NCI-H524 (cell line): ENCODE measurements at regions not wholly inside any gene's neighbourhood (a gene's known extent, or its start where the extent isn't known, plus 50 kb on each side); places are given as distances from the start of the nearest gene placed in this dataset.

Source experiments
- DNase-seq, 2 experiments: peaks; one replicate each; lab custom pipeline; 2025; lab: John Stamatoyannopoulos, UW

GRCh38 chr7:17234398-17235031, 63.9 kb upstream of the AHR start:
- DNase-seq = no peak

GRCh38 chr7:17236171-17236570, 62.3 kb upstream of the AHR start:
- no peak for DNase-seq

GRCh38 chr7:17236603-17237002, 61.8 kb upstream of the AHR start:
- no peak for DNase-seq

- no peak for DNase-seq
Measured at GRCh38 chr7:17239046-17239445, 59.4 kb upstream of the AHR start.

DNA sequence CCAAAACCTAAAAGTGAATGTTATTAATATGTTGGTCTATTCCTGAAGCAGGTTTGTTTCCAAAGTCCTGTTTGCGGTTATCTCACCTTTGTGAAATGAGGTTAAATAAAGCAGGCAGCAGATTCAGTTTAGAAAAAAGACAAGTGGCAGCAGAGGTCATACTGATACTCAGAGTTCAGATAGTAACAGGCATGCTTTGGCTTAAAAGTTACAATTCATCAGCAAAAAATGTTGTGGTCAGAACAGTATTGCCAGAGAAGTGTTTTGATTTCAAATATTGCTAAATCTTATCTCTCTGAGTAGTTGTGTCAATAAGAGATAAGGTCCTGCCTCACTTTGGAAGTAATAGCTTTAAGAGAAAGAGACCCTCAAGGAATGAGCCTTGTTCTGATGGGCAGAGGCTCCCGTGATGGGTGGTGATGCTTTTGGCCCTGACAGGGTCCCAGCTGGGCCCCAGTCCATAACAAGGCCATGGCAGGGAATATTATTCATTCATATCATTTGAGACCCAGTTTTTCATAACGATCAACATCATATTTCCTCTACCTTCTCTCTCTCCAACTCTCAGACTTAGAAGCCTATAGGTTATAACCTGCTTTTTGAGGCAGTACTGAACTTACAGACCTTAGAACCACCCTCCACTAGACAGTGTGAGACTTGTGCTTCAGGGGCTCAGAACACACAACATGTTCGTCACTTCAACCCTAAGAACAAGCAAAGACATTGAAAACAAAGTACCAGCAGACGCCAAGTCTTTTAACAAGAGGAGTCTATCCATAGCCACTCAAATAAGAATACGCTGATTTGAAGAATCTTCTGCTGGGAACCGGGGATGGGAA, 58.5 kb upstream of the AHR start:
- no peak for DNase-seq

GRCh38 chr7:17242504-17242903, 55.9 kb upstream of the AHR start:
- DNase-seq = no peak

DNA sequence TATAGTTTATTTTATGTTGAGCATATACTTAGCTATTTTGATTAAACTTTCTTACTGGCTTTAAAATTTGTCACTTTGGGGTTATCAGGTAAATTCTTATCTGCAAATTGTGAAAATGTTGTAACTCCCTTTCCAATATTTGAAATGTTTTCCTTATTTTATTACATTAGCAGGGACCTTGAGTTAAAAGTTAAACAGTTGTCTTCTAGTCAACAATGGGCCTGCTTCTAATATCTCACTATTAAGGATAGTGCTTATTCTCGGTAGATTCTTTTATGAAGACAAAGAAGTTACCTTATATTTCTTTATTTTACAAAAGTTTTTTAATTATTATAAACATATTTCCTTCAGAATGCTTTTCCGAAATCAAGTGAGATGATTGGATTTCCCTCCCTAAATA, 53.7 kb upstream of the AHR start:
- no peak for DNase-seq

DNA sequence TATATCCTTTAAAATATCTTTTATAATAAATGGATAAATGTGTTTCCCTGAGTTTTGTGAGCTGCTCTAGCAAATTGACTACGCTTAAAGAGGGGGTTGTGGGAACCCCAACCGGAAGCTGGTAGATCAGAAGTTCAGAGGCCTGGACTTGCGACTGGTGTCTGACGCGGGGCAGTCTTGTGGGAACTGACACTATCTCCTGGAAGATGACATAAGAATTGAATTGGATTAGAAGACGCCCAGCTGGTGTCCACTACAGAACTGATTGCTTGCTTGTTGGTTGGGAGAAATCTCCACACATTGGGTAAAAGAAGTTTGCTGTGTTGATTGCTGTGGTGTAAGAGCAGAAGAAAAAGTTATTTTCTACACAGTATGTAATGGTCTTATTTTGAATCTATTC, 51.1 kb upstream of the AHR start:
- no peak for DNase-seq

DNA sequence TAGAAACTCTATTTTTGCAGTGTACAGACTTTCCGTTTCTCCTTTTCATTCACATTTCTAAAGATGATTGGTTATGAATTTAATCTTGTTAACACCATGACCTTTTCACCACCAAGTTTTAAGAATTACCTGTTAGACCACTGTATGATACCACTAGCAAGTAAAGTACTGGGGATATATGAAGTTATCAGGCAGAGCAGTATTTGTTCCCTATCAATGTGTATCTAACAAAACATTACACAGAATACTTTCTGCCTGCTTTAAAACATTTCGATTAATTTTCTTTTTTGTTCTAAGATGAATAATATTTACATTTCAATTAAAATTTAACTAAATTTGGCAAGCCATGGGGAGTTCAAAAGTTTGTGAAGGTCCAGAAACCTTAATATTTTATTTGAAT, 49.9 kb upstream of the AHR start:
- no peak for DNase-seq
